RWPE1 (cell line): ENCODE measurements at regions not wholly inside any gene's neighbourhood (a gene's known extent, or its start where the extent isn't known, plus 50 kb on each side); places are given as distances from the start of the nearest gene placed in this dataset.

ENCODE experiments used
- CTCF ChIA-PET: fragments of 350-600 bp; sonication (Branson Sonifier 250); formaldehyde crosslinking; extraction: SDS; loops from one replicate; lab custom pipeline; 2021; lab: Yijun Ruan, JAX
- POLR2A ChIA-PET: fragments of 400-600 bp; formaldehyde crosslinking; extraction: SDS; loops from one replicate; lab custom pipeline; 2020; ENCODE audit warnings: antibody characterized with exemption; ENCODE audit not compliant: low non-redundant PET; lab: Yijun Ruan, JAX
- DNase-seq: peaks from one replicate; pipeline ENCODE4 v3.0.0; 2012; ENCODE audit warnings: low spot score
- H3K27ac ChIP-seq: fragments of 450-650 bp; 2 replicates; pipeline ENCODE4 v1.5.1; 2017
- TF ChIP-seq, protein P1 (sequence below): fragments of 450-650 bp; conservative IDR thresholded peaks from 2 replicates; pipeline ENCODE4 v1.5.1; 2017; ENCODE audit warnings: low read depth, mild to moderate bottlenecking

DNA sequence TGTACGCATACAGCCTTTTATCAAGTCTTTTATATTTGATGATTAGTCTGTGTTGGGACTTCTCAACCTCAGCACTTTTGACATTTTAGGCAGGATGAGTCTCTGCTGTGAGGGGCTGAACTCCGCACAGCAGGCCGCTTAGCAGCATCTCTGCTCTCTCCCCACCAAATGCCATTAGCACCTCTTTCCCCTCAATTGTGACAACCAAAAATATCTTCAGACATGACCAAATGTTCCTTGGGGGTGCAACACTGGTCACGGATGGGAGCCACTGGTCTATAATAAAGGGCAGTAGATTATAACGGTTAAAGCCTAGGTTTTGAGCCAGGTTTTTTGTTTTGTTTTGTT lies 109.7 kb upstream of the LRIG1 start:
- ChIA-PET POLR2A (no interaction called here), CTCF (no interaction called here)
- TF ChIP-seq, protein P1, sequence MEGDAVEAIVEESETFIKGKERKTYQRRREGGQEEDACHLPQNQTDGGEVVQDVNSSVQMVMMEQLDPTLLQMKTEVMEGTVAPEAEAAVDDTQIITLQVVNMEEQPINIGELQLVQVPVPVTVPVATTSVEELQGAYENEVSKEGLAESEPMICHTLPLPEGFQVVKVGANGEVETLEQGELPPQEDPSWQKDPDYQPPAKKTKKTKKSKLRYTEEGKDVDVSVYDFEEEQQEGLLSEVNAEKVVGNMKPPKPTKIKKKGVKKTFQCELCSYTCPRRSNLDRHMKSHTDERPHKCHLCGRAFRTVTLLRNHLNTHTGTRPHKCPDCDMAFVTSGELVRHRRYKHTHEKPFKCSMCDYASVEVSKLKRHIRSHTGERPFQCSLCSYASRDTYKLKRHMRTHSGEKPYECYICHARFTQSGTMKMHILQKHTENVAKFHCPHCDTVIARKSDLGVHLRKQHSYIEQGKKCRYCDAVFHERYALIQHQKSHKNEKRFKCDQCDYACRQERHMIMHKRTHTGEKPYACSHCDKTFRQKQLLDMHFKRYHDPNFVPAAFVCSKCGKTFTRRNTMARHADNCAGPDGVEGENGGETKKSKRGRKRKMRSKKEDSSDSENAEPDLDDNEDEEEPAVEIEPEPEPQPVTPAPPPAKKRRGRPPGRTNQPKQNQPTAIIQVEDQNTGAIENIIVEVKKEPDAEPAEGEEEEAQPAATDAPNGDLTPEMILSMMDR, result no peak
- DNase-seq, result no peak
- H3K27ac ChIP-seq, result no peak overlapping the region

DNA sequence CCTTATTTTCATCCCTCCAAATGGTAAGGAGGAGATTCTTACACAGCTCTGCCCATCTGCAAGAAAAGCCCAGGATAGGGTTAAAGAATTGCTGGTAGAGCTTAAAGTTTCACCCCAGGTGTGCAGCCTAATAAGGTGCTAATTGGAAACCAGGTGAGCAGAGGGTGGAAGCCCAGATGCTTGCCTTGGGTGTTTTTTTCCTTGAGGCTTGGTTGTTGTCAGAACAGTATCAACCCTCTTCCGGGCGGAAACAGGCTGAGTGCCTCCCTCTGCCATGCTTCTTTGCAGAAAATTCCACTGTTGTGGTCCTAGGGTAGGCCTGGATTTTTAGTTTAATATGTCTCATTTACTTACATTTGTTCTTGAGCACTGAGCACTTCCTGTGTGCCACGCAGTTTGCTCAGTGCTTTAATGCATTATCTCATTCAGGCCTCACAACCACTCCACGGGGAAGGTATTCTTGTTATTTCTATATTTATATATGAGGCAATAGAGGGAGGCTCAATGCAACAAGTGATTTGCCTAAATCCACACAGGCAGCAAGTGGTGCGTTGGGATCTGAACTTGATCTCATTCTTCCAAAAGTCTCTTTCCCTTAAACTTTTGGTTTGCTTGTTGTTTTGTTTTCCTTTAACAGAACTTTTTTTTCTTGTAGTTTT lies 115.0 kb upstream of the LRIG1 start:
- POLR2A ChIA-PET, result no interaction called here
- DNase-seq, result no peak
- TF ChIP-seq, protein P1, result no peak
- CTCF ChIA-PET, result no interaction called here
- no peak overlapping the region for H3K27ac ChIP-seq

DNA sequence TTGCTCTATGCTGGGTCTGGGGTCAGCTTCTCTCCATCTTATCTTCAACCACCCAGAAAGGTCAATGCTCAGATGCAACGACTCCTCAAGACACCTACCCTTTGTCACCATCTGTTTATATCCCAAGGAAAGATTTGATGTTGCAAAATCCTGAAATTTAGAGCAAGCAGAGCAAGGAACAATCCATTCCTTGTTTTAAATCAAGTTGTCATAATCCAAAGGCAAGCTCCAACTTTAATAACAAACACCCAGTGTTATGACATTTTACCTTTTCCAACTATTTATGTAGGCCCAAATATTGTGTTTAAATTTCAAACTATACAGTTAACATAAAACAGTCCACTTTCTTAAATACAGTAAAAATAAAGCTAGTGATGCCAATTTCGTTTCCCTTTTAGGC lies 116.5 kb upstream of the LRIG1 start:
- POLR2A ChIA-PET, result no interaction called here
- H3K27ac ChIP-seq, result no peak overlapping the region
- CTCF ChIA-PET, result no interaction called here
- TF ChIP-seq, protein P1, result no peak
- no peak for DNase-seq

DNA sequence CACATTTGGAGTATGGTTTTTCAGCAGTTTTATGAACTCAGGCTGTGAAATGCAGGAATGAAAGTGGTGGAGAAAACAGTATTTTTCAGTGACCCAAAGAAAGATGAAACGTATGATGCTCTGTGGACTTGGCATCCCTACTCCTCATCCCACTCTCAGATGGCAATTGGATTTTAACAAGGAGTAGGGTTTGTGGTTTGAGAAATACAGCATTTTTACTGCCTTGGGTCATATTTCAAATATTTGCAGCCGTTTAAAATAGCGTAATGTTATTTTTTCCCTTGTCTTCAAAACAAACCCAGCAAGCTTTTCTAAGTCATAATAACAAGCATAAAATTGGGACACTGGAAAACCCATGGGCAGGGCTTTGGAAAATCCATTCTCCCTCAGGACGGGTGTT lies 117.2 kb upstream of the LRIG1 start:
- POLR2A ChIA-PET, result no interaction called here
- no peak overlapping the region for H3K27ac ChIP-seq
- TF ChIP-seq, protein P1, result no peak
- CTCF ChIA-PET, result no interaction called here
- DNase-seq, result no peak

DNA sequence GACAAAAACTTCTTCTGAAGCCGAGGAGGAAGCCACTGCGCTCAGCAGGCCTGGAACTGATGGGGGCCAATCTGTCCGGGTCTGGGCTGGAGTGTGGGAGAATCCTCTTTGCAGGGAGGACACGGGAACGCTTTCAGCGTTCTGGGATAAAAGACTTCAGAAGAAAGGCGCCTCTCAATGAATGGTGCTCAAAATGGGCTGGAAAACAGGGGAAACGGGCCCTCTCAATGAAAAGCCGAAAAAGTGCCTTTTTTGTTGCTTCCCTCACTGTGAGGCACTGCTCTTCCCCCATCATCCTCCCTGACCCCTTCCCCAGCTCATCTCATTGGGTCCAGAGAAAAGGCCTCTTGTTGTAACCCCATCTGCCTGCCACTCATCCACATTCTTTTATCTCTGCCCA lies 119.5 kb upstream of the LRIG1 start:
- H3K27ac ChIP-seq, result no peak overlapping the region
- ChIA-PET POLR2A (no interaction called here), CTCF (no interaction called here)
- TF ChIP-seq, protein P1, result no peak
- DNase-seq, result no peak

DNA sequence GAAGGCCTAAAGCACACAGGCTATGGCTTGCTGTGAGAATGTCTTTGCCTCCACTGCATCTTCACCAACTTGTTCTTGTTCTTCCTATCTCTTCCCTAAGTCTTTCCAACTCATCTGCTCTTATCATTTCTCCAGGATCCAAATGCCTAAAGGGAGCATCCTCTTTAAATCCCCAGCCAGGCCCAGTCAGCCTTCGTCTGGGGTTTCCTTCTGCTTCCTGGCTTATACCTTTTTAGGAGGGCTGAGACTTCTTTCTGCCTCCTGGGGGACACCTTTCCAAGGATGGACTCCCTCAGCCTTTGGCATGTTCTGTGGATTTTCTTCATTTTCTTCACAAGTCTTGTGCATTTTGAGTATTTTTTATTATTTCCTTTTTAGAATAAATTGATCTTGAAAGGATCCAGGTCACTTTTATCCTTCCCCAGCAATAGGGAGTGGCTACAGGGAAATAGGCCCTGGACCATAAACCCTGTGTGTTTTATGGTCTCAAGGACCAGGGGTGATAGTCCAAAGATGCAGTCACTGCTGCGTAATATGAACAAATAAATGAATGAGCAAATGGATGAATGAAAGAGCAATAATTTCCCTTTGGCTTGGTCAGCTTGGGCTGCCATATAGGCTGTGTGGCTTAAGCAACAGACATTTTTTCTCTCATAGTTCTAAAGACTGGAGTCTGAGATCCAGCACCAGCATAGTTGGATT lies 122.1 kb upstream of the LRIG1 start:
- CTCF ChIA-PET, result no interaction called here
- no peak overlapping the region for H3K27ac ChIP-seq
- no peak for DNase-seq
- POLR2A ChIA-PET, result no interaction called here
- TF ChIP-seq, protein P1, result no peak
